ENCODE measurements at regions not wholly inside any gene's neighbourhood (a gene's known extent, or its start where the extent isn't known, plus 50 kb on each side); places are given as distances from the start of the nearest gene placed in this dataset.

DNA sequence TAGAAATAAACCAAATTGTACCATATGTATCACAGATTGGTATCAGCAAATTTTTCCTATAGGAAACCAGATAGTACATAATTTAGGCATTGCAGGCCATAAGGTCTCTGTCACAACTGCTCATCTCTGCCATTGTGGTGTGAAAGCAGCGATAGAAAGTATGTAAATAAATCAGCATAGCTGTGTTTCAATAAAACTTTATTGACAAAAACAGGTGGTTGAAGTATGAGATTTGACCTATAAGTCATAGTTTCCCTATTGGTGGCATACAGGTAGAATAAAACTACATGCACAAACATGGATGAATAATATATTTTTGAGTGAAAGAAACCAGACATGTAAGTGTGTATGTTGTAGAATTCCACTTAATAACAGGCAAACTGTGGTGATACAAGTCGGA lies 1454.9 kb downstream of the REEP3 start:
- TF ChIP-seq, protein P1, sequence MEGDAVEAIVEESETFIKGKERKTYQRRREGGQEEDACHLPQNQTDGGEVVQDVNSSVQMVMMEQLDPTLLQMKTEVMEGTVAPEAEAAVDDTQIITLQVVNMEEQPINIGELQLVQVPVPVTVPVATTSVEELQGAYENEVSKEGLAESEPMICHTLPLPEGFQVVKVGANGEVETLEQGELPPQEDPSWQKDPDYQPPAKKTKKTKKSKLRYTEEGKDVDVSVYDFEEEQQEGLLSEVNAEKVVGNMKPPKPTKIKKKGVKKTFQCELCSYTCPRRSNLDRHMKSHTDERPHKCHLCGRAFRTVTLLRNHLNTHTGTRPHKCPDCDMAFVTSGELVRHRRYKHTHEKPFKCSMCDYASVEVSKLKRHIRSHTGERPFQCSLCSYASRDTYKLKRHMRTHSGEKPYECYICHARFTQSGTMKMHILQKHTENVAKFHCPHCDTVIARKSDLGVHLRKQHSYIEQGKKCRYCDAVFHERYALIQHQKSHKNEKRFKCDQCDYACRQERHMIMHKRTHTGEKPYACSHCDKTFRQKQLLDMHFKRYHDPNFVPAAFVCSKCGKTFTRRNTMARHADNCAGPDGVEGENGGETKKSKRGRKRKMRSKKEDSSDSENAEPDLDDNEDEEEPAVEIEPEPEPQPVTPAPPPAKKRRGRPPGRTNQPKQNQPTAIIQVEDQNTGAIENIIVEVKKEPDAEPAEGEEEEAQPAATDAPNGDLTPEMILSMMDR (IDR thresholded peaks at IDR 0.05) = no peak
- no peak overlapping the region for H3K27ac Mint-ChIP-seq (ENCODE audit: unreplicated experiment)
- H3K27me3 Mint-ChIP-seq (ENCODE audit: low read depth) = peaks cover 8% of the 10 kb centered on the region
- H3K9me3 Mint-ChIP-seq (ENCODE audit: low read depth) = no peaks in the 10 kb centered on the region
- no peaks in the 10 kb centered on the region for H3K4me1 Mint-ChIP-seq (ENCODE audit: low read depth)
- H3K36me3 Mint-ChIP-seq (ENCODE audit: low read depth) = no peaks in the 10 kb centered on the region
- DNase-seq (ENCODE audit: low spot score) = no peak
- H3K4me3 Mint-ChIP-seq (ENCODE audit: unreplicated experiment) = no peak overlapping the region

DNA sequence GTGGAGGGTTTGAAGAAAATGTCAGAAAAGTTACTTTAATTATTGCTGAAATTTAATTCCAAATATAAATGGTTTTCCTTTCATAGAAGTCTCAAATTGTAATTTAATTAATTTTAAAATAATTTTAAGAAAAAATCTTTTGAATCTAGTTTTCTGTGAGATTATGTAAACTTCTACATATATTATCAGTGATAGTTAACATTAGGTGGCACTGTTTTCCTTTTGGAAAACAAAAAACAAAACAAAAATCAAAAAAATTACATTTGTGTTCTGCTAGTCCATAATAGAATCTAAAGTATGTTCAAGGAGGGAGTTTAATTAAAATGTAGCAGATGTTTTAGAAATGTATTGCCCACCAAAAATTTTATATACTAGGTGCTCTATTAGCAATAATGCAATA lies 1456.7 kb downstream of the REEP3 start:
- no peaks in the 10 kb centered on the region for H3K9me3 Mint-ChIP-seq (ENCODE audit: low read depth)
- no peaks in the 10 kb centered on the region for H3K4me1 Mint-ChIP-seq (ENCODE audit: low read depth)
- no peak overlapping the region for H3K4me3 Mint-ChIP-seq (ENCODE audit: unreplicated experiment)
- TF ChIP-seq, protein P1 (IDR thresholded peaks at IDR 0.05) = peak; percentile 81
- no peak for DNase-seq (ENCODE audit: low spot score)
- no peaks in the 10 kb centered on the region for H3K36me3 Mint-ChIP-seq (ENCODE audit: low read depth)
- no peak overlapping the region for H3K27ac Mint-ChIP-seq (ENCODE audit: unreplicated experiment)
- H3K27me3 Mint-ChIP-seq (ENCODE audit: low read depth) = peaks cover 8% of the 10 kb centered on the region

DNA sequence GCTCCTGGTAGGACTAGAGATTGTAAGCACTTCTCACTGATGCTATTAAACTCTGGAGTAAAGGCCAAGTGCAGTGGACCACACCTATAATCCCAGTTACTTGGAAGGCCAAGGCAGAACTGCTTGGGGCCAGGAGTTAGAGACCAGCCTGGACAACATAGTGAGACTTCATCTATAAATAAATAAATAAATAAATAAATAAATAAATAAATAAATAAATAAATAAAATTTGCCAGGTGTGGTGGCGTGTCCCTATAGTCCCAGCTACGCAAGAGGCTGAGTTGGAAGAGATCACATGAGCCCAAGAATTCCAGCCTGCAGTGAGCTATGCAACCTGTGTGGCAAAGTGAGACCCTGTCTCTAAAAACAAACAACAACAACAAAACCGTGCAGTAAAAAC lies 1475.7 kb downstream of the REEP3 start:
- TF ChIP-seq, protein P1 (IDR thresholded peaks at IDR 0.05) = no peak
- H3K27me3 Mint-ChIP-seq (ENCODE audit: low read depth) = no peaks in the 10 kb centered on the region
- no peak for DNase-seq (ENCODE audit: low spot score)
- H3K4me3 Mint-ChIP-seq (ENCODE audit: unreplicated experiment) = no peak overlapping the region
- no peaks in the 10 kb centered on the region for H3K36me3 Mint-ChIP-seq (ENCODE audit: low read depth)
- H3K9me3 Mint-ChIP-seq (ENCODE audit: low read depth) = peaks cover 3% of the 10 kb centered on the region
- no peaks in the 10 kb centered on the region for H3K4me1 Mint-ChIP-seq (ENCODE audit: low read depth)
- H3K27ac Mint-ChIP-seq (ENCODE audit: unreplicated experiment) = no peak overlapping the region

DNA sequence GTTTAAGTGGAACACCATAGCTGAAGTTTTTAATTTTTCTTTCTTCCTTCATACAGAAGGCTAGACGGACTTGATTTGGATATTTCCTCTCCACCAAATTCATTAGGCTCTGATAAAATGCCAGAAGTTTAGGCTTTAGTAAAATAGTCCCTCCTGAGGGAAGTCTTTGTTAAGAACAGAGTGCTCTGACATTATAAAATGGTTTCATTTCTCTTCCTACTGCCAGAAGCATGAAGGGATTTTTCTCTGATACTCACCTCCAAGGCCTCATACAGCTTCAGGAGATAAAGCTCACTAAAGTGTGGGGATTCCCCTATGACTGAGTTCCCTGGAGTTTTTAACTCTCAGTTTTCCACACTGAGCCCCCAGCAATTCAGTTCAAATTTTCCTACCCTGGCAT lies 1489.6 kb downstream of the REEP3 start:
- TF ChIP-seq, protein P1 (IDR thresholded peaks at IDR 0.05) = peak; percentile 23
- H3K9me3 Mint-ChIP-seq (ENCODE audit: low read depth) = peaks cover 9% of the 10 kb centered on the region
- no peak overlapping the region for H3K27ac Mint-ChIP-seq (ENCODE audit: unreplicated experiment)
- peaks cover 1% of the 10 kb centered on the region for H3K36me3 Mint-ChIP-seq (ENCODE audit: low read depth)
- no peak overlapping the region for H3K4me3 Mint-ChIP-seq (ENCODE audit: unreplicated experiment)
- H3K4me1 Mint-ChIP-seq (ENCODE audit: low read depth) = no peaks in the 10 kb centered on the region
- no peak for DNase-seq (ENCODE audit: low spot score)
- no peaks in the 10 kb centered on the region for H3K27me3 Mint-ChIP-seq (ENCODE audit: low read depth)

DNA sequence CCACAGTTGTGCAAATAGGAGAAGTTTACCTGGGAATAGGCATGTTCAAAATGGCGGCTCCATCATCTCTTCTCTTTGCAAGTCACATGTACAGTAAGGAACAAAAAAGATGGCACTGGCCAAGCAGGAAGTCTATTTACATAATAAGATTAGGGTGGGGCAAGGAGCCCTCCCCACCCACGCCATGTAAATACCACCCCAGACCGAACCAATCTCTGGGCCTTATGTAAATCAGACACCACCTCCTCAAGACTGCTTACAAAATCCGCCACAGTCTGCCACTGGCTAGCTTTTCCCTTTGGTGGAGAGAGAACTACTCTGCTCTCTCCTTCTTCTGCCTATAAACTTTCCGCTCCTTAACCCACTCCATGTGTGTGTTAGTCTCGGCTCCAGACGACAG lies 1496.3 kb downstream of the REEP3 start:
- Mint-ChIP-seq H3K4me1 (ENCODE audit: low read depth) (no peaks in the 10 kb centered on the region), H3K4me3 (ENCODE audit: unreplicated experiment) (no peak overlapping the region), H3K27me3 (ENCODE audit: low read depth) (no peaks in the 10 kb centered on the region), H3K36me3 (ENCODE audit: low read depth) (no peaks in the 10 kb centered on the region), H3K27ac (ENCODE audit: unreplicated experiment) (no peak overlapping the region), H3K9me3 (ENCODE audit: low read depth) (peaks cover 12% of the 10 kb centered on the region)
- no peak for DNase-seq (ENCODE audit: low spot score)
- TF ChIP-seq, protein P1 (IDR thresholded peaks at IDR 0.05) = no peak
